ENCODE measurements at regions not wholly inside any gene's neighbourhood (a gene's known extent, or its start where the extent isn't known, plus 50 kb on each side); places are given as distances from the start of the nearest gene placed in this dataset.
"Not testable (repeated sequence)": the region's sequence is repeated elsewhere in the genome, so short reads cannot be mapped to it uniquely, and the experiment has no call there.

DNA sequence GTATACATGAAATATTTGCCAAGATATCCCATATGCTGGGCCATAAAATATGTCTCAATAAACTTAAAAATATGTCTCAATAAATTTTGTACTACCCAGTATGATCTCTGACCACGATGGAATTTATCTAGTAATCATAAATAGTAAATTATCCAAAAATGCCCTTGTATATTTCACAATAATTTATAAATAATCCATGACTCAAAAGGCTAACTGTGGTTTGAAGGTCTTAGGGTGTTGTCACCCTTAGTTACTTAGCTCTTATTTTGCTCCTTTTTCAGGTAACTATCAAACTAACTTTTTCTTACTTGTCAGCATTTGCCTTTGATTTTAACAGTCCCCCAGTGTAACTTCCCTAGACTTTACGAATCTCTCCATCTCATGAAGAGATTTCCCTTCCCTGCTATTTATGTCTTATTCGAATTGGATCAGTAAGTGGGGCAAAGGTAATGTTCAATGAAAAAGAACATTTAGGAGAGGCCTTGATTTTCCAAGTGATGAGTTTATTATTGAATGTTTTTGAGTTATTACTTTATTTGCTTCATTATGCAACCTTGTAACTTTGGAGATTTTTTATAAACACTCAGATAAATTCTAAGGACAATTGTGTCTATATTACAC lies 109.0 kb upstream of the THBS2 start:
- H3K27me3 ChIP-seq (ENCODE audit: insufficient read depth): no peaks in the 10 kb centered on the region
- H3K9me2 ChIP-seq: no peaks in the 10 kb centered on the region
- DNase-seq: no peak
- H3K4me2 ChIP-seq: no peak overlapping the region
- no peak overlapping the region for H3K27ac ChIP-seq (ENCODE audit: low read depth in 2 of 2, low read length in 1 of 2)
- H2AFZ ChIP-seq (ENCODE audit: low read depth): 0 out of 2 replicates have a peak overlapping the region, but pooled peaks have one; percentile 19
- ChIA-PET POLR2A (no interaction called here), CTCF (interaction anchor here (0.8 kb wide), 1 partner anchor 91 kb away, joined by 3 read pairs; no protein-coding TSS in a partner anchor)
- H4K20me1 ChIP-seq (ENCODE audit: insufficient read depth): no peaks in the 10 kb centered on the region
- no peak overlapping the region for H3K4me3 ChIP-seq (ENCODE audit: low read depth in 2 of 2, low read length in 1 of 2)
- H3K9ac ChIP-seq: no peak overlapping the region
- H3K79me2 ChIP-seq (ENCODE audit: insufficient read depth): no peaks in the 10 kb centered on the region
- WGBS (ENCODE audit: low lambda C conversion rate): 25% methylated on average over 3 of the region's 3 CpGs
- TF ChIP-seq TCF12 (IDR thresholded peaks at IDR 0.05): no peak
- H3K9me3 ChIP-seq: no peaks in the 10 kb centered on the region
- H3F3A ChIP-seq (replicated peaks; ENCODE audit: insufficient read depth): no peaks in the 10 kb centered on the region
- H3K4me1 ChIP-seq (ENCODE audit: control insufficient read depth in 1 of 2, insufficient read depth in 2 of 2, low read depth in 1 of 2, low read length in 1 of 2): no peaks in the 10 kb centered on the region
- no peaks in the 10 kb centered on the region for H3K36me3 ChIP-seq (replicated peaks in 1 of 2; ENCODE audit: control insufficient read depth in 1 of 2, insufficient read depth in 2 of 2, low read length in 1 of 2)

DNA sequence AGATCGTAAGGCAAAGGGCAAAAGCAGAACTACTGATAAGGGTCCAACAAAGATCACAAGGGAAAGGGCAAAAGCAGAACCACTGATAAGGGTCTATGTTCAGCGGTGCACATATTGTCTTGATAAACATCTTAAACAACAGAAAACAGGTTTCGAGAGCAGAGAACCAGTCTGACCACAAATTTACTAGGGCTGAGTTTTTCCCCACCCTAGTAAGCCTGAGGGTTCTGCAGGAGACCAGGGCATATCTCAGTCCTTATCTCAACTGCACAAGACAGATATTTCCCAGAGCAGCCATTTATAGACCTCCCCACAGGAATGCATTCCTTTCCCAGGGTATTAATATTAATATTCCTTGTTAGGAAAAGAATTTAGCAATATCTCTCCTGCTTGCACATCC lies 101.4 kb upstream of the THBS2 start:
- H3K9me3 ChIP-seq; H3F3A ChIP-seq (replicated peaks; ENCODE audit: insufficient read depth); H3K9ac ChIP-seq; H3K36me3 ChIP-seq (replicated peaks in 1 of 2; ENCODE audit: control insufficient read depth in 1 of 2, insufficient read depth in 2 of 2, low read length in 1 of 2); H3K4me3 ChIP-seq (ENCODE audit: low read depth in 2 of 2, low read length in 1 of 2); DNase-seq; H3K27ac ChIP-seq (ENCODE audit: low read depth in 2 of 2, low read length in 1 of 2); H2AFZ ChIP-seq (ENCODE audit: low read depth); POLR2A ChIA-PET; H3K4me1 ChIP-seq (ENCODE audit: control insufficient read depth in 1 of 2, insufficient read depth in 2 of 2, low read depth in 1 of 2, low read length in 1 of 2); H3K79me2 ChIP-seq (ENCODE audit: insufficient read depth); H3K27me3 ChIP-seq (ENCODE audit: insufficient read depth); H3K4me2 ChIP-seq; H4K20me1 ChIP-seq (ENCODE audit: insufficient read depth); H3K9me2 ChIP-seq: not testable (repeated sequence)
- WGBS (ENCODE audit: low lambda C conversion rate): 19% methylated on average over 3 of the region's 3 CpGs
- CTCF ChIA-PET: interaction anchor here (1.6 kb wide), 1 partner anchor 15 kb away, joined by 3 read pairs; no protein-coding TSS in a partner anchor

DNA sequence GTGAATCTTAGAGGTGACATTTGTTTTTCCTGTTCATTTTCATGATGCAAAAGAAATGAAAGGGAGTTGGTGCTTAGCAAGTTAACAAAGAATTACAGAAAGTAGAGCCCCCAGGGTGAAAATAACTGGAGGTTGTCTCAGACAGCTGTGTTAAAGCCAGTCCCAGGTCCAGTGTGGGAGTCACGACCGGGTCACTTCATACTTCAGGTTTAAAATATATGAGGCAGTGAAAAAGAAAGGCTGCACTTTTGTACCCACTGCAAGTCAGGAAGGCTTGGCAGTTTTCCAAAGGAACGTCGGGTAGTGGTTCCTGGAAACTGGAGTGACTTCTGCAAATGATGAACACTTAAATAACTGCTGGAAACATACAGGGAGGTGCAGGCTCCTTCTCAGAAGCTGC lies 91.5 kb upstream of the THBS2 start:
- Histone ChIP-seq H3K79me2 (ENCODE audit: insufficient read depth) (no peaks in the 10 kb centered on the region), H3K36me3 (replicated peaks in 1 of 2; ENCODE audit: control insufficient read depth in 1 of 2, insufficient read depth in 2 of 2, low read length in 1 of 2) (no peaks in the 10 kb centered on the region), H3K27me3 (ENCODE audit: insufficient read depth) (no peaks in the 10 kb centered on the region), H3K27ac (ENCODE audit: low read depth in 2 of 2, low read length in 1 of 2) (no peak overlapping the region), H3K9me2 (no peaks in the 10 kb centered on the region), H4K20me1 (ENCODE audit: insufficient read depth) (no peaks in the 10 kb centered on the region), H3K4me2 (no peak overlapping the region), H3K4me3 (ENCODE audit: low read depth in 2 of 2, low read length in 1 of 2) (no peak overlapping the region), H3F3A (replicated peaks; ENCODE audit: insufficient read depth) (no peaks in the 10 kb centered on the region), H3K9me3 (no peaks in the 10 kb centered on the region), H3K9ac (no peak overlapping the region), H3K4me1 (ENCODE audit: control insufficient read depth in 1 of 2, insufficient read depth in 2 of 2, low read depth in 1 of 2, low read length in 1 of 2) (peaks cover 2 to 3% of the 10 kb centered on the region in 2 experiments; a peak in 2 of 4 replicates), H2AFZ (ENCODE audit: low read depth) (no peak overlapping the region)
- CTCF ChIA-PET: no interaction called here
- no peak for DNase-seq
- 32% methylated on average over 4 of the region's 4 CpGs for WGBS (ENCODE audit: low lambda C conversion rate)
- POLR2A ChIA-PET: no interaction called here
- no peak for TF ChIP-seq TAF1 (IDR thresholded peaks at IDR 0.05; ENCODE audit: borderline replicate concordance, low read depth, low read length)
- TF ChIP-seq RCOR1 (IDR thresholded peaks at IDR 0.05; ENCODE audit: low read length): no peak
- TF ChIP-seq GABPA (IDR thresholded peaks at IDR 0.05; ENCODE audit: low read depth): no peak
- no peak for TF ChIP-seq SIN3A (IDR thresholded peaks at IDR 0.05; ENCODE audit: borderline replicate concordance, low read depth, low read length)
- TF ChIP-seq POLR2AphosphoS5 (IDR thresholded peaks at IDR 0.05; ENCODE audit: low read depth, low read length): no peak
- TF ChIP-seq, protein P1, sequence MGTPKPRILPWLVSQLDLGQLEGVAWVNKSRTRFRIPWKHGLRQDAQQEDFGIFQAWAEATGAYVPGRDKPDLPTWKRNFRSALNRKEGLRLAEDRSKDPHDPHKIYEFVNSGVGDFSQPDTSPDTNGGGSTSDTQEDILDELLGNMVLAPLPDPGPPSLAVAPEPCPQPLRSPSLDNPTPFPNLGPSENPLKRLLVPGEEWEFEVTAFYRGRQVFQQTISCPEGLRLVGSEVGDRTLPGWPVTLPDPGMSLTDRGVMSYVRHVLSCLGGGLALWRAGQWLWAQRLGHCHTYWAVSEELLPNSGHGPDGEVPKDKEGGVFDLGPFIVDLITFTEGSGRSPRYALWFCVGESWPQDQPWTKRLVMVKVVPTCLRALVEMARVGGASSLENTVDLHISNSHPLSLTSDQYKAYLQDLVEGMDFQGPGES (IDR thresholded peaks at IDR 0.05; ENCODE audit: low read depth, low read length): no peak
- no peak for TF ChIP-seq ELF1 (IDR thresholded peaks at IDR 0.05)
- TF ChIP-seq, protein P2, sequence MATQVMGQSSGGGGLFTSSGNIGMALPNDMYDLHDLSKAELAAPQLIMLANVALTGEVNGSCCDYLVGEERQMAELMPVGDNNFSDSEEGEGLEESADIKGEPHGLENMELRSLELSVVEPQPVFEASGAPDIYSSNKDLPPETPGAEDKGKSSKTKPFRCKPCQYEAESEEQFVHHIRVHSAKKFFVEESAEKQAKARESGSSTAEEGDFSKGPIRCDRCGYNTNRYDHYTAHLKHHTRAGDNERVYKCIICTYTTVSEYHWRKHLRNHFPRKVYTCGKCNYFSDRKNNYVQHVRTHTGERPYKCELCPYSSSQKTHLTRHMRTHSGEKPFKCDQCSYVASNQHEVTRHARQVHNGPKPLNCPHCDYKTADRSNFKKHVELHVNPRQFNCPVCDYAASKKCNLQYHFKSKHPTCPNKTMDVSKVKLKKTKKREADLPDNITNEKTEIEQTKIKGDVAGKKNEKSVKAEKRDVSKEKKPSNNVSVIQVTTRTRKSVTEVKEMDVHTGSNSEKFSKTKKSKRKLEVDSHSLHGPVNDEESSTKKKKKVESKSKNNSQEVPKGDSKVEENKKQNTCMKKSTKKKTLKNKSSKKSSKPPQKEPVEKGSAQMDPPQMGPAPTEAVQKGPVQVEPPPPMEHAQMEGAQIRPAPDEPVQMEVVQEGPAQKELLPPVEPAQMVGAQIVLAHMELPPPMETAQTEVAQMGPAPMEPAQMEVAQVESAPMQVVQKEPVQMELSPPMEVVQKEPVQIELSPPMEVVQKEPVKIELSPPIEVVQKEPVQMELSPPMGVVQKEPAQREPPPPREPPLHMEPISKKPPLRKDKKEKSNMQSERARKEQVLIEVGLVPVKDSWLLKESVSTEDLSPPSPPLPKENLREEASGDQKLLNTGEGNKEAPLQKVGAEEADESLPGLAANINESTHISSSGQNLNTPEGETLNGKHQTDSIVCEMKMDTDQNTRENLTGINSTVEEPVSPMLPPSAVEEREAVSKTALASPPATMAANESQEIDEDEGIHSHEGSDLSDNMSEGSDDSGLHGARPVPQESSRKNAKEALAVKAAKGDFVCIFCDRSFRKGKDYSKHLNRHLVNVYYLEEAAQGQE (IDR thresholded peaks at IDR 0.05; ENCODE audit: low read depth, low read length): no peak
- TF ChIP-seq, protein P3, sequence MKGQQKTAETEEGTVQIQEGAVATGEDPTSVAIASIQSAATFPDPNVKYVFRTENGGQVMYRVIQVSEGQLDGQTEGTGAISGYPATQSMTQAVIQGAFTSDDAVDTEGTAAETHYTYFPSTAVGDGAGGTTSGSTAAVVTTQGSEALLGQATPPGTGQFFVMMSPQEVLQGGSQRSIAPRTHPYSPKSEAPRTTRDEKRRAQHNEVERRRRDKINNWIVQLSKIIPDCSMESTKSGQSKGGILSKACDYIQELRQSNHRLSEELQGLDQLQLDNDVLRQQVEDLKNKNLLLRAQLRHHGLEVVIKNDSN (IDR thresholded peaks at IDR 0.05; ENCODE audit: borderline replicate concordance, low read depth): no peak
- TF ChIP-seq FOSL2 (IDR thresholded peaks at IDR 0.05; ENCODE audit: borderline replicate concordance, low read depth): no peak
- TF ChIP-seq, protein P4, sequence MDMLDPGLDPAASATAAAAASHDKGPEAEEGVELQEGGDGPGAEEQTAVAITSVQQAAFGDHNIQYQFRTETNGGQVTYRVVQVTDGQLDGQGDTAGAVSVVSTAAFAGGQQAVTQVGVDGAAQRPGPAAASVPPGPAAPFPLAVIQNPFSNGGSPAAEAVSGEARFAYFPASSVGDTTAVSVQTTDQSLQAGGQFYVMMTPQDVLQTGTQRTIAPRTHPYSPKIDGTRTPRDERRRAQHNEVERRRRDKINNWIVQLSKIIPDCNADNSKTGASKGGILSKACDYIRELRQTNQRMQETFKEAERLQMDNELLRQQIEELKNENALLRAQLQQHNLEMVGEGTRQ (IDR thresholded peaks at IDR 0.05; ENCODE audit: borderline replicate concordance, low read depth, low read length): no peak
- TF ChIP-seq SMC3 (IDR thresholded peaks at IDR 0.05; ENCODE audit: low read depth, low read length): no peak
- TF ChIP-seq TCF12 (IDR thresholded peaks at IDR 0.05): no peak
- TF ChIP-seq TEAD4 (IDR thresholded peaks at IDR 0.05; ENCODE audit: borderline replicate concordance, insufficient read depth): no peak
- no peak for TF ChIP-seq RXRA (IDR thresholded peaks at IDR 0.05; ENCODE audit: borderline replicate concordance, low read depth)
- no peak for TF ChIP-seq RAD21 (IDR thresholded peaks at IDR 0.05; ENCODE audit: low read length)
